AG20443 (cell line): ENCODE measurements at regions not wholly inside any gene's neighbourhood (a gene's known extent, or its start where the extent isn't known, plus 50 kb on each side); places are given as distances from the start of the nearest gene placed in this dataset.
A peak's percentile ranks its signal among the peaks of the same experiment; 100 is the strongest.

Experiments
- DNase-seq: peaks from one replicate; pipeline ENCODE4 v3.0.0; 2012; ENCODE audit warnings: low spot score, mixed read lengths

GRCh38 chr21:26412885-26413284 is 160.2 kb downstream of the CYYR1 start:
- DNase-seq: no peak

- DNase-seq: peak; percentile 18
These were observed 163.4 kb downstream of the CYYR1 start for GRCh38 chr21:26409735-26410134.

GRCh38 chr21:26408511-26408910 is 164.6 kb downstream of the CYYR1 start:
- no peak for DNase-seq

- DNase-seq: no peak
These were observed 166.6 kb downstream of the CYYR1 start for GRCh38 chr21:26406526-26406925.

- peak; percentile 77 for DNase-seq
These were observed 167.2 kb downstream of the CYYR1 start for GRCh38 chr21:26405735-26406361.

- peak; percentile 32 for DNase-seq
These were observed 168.0 kb downstream of the CYYR1 start for GRCh38 chr21:26405071-26405470.

- DNase-seq: no peak
These were observed 168.8 kb downstream of the CYYR1 start for GRCh38 chr21:26404288-26404687.

- DNase-seq: no peak
These were observed 169.8 kb downstream of the CYYR1 start for GRCh38 chr21:26403321-26403720.

- no peak for DNase-seq
These were observed 175.5 kb downstream of the CYYR1 start for GRCh38 chr21:26397545-26397944.

- DNase-seq: no peak
These were observed 178.7 kb downstream of the CYYR1 start for GRCh38 chr21:26394341-26394740.

- DNase-seq: no peak
These were observed 181.9 kb downstream of the CYYR1 start for GRCh38 chr21:26391166-26391565.

GRCh38 chr21:26389971-26390641 is 183.0 kb downstream of the CYYR1 start:
- DNase-seq: peak; percentile 43

GRCh38 chr21:26388731-26389231 is 184.3 kb downstream of the CYYR1 start:
- peak; percentile 60 for DNase-seq

- peak; percentile 53 for DNase-seq
These were observed 187.4 kb downstream of the CYYR1 start for GRCh38 chr21:26385721-26386120.

- DNase-seq: no peak
These were observed 193.5 kb downstream of the CYYR1 start for GRCh38 chr21:26379561-26379960.

- DNase-seq: no peak
These were observed 195.9 kb downstream of the CYYR1 start for GRCh38 chr21:26377111-26377694.

- no peak for DNase-seq
These were observed 198.3 kb downstream of the CYYR1 start for GRCh38 chr21:26374817-26375216.

- DNase-seq: no peak
These were observed 198.2 kb upstream of the APP start for GRCh38 chr21:26368591-26369320.

- DNase-seq: peak; percentile 56
These were observed 196.2 kb upstream of the APP start for GRCh38 chr21:26366781-26367180.

GRCh38 chr21:26365849-26366248 is 195.3 kb upstream of the APP start:
- no peak for DNase-seq

GRCh38 chr21:26351661-26352060 is 181.1 kb upstream of the APP start:
- no peak for DNase-seq

GRCh38 chr21:26332867-26333266 is 162.3 kb upstream of the APP start:
- no peak for DNase-seq
